ENCODE measurements at regions not wholly inside any gene's neighbourhood (a gene's known extent, or its start where the extent isn't known, plus 50 kb on each side); places are given as distances from the start of the nearest gene placed in this dataset.
"Not testable (repeated sequence)": the region's sequence is repeated elsewhere in the genome, so short reads cannot be mapped to it uniquely, and the experiment has no call there.

DNA sequence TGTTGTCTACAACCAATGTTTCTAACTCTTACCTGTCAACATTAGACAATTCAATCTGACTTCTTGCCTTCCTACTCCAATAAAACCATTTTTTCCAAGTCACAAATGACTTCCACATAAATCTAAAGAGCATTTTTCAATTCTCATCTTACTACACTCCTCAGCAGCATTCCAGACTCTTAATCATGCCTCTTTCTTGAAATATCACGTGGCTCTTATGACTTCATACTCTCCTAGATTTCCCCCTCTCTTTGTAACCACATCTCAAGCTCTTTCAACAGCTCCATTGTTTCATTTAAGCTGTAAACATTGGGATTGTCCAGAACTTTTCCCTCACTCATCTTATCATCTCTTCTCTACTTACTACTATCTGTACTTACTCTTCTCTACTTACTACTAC is 666.6 kb downstream of the TTLL7 start:
- not testable (repeated sequence) for H3K36me3 ChIP-seq (ENCODE audit: insufficient read depth, low read length); H3K27me3 ChIP-seq (ENCODE audit: insufficient read depth, low read length); H3K79me2 ChIP-seq (ENCODE audit: control insufficient read depth, insufficient read depth, low read length, unreplicated experiment); H2AFZ ChIP-seq (ENCODE audit: low read length, unreplicated experiment); H3K4me1 ChIP-seq (ENCODE audit: control insufficient read depth, insufficient read depth, low read length, unreplicated experiment); H3K4me3 ChIP-seq (ENCODE audit: low read depth, low read length); H3K27ac ChIP-seq (ENCODE audit: low read depth, low read length)

DNA sequence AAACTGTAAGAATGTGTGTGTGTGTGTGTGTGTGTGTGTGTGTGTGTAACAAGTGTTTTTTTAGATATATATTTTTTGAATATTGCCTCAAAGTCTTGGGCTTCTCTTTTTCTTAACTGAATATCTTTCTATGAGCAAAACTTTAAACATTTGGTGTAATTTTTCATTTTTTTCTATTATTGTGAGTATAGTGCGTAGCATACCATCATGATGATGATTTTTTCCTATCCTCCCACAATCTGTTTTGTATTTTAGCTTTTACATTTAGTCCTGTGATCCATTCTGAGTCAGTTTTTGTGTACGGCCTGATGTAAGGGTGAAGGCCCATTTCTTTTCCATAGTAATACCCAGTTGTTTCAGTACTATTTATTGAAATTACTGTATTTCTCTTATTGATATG is 680.6 kb downstream of the TTLL7 start:
- Histone ChIP-seq H3K4me3 (ENCODE audit: low read depth, low read length) (no peak overlapping the region), H3K79me2 (ENCODE audit: control insufficient read depth, insufficient read depth, low read length, unreplicated experiment) (no peaks in the 10 kb centered on the region), H2AFZ (ENCODE audit: low read length, unreplicated experiment) (no peak overlapping the region), H3K27me3 (ENCODE audit: insufficient read depth, low read length) (no peaks in the 10 kb centered on the region), H3K36me3 (ENCODE audit: insufficient read depth, low read length) (no peaks in the 10 kb centered on the region), H3K27ac (ENCODE audit: low read depth, low read length) (no peak overlapping the region), H3K4me1 (ENCODE audit: control insufficient read depth, insufficient read depth, low read length, unreplicated experiment) (no peaks in the 10 kb centered on the region)

DNA sequence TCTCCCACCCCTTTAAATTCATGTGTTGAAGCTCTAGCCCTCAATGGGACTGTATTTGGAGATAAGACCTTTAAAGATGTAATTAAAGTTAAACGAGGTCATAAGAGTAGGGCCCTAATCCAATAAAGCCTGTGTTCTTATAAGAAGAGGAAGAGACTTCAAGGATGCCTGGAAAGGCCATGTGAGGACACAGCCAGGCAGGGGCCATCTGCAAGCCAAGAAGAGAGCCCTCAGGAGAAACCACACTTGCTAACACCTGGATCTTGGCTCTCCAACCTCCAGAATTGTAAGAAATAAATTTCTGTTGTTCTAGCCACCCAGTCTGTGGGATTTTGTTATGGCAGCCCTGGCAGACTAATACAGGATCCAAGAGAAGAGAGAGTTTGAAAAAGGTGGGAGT is 683.5 kb downstream of the TTLL7 start:
- not testable (repeated sequence) for H3K27ac ChIP-seq (ENCODE audit: low read depth, low read length); H3K79me2 ChIP-seq (ENCODE audit: control insufficient read depth, insufficient read depth, low read length, unreplicated experiment); H3K27me3 ChIP-seq (ENCODE audit: insufficient read depth, low read length); H2AFZ ChIP-seq (ENCODE audit: low read length, unreplicated experiment); H3K36me3 ChIP-seq (ENCODE audit: insufficient read depth, low read length); H3K4me1 ChIP-seq (ENCODE audit: control insufficient read depth, insufficient read depth, low read length, unreplicated experiment); H3K4me3 ChIP-seq (ENCODE audit: low read depth, low read length)

DNA sequence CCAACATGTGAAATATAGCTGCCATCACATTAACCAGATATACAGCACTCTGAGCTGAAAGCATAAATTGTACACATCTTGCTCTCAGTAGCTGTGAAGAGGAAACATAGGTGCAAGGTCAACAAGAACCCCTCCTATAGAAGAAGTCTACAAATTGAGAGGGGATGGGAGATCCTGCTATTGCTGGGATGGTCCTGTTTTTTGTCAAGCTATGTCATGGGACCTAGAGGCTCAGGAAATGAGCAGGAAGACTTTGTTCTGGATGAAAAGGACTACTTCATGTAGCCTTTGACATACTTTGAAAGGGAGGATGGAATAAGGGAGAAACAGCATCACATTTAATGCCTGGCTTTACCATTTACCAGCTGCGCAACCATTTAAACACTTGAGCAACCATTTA is 688.8 kb downstream of the TTLL7 start:
- not testable (repeated sequence) for H3K36me3 ChIP-seq (ENCODE audit: insufficient read depth, low read length); H3K79me2 ChIP-seq (ENCODE audit: control insufficient read depth, insufficient read depth, low read length, unreplicated experiment); H3K4me1 ChIP-seq (ENCODE audit: control insufficient read depth, insufficient read depth, low read length, unreplicated experiment); H2AFZ ChIP-seq (ENCODE audit: low read length, unreplicated experiment); H3K27ac ChIP-seq (ENCODE audit: low read depth, low read length); H3K27me3 ChIP-seq (ENCODE audit: insufficient read depth, low read length); H3K4me3 ChIP-seq (ENCODE audit: low read depth, low read length)

DNA sequence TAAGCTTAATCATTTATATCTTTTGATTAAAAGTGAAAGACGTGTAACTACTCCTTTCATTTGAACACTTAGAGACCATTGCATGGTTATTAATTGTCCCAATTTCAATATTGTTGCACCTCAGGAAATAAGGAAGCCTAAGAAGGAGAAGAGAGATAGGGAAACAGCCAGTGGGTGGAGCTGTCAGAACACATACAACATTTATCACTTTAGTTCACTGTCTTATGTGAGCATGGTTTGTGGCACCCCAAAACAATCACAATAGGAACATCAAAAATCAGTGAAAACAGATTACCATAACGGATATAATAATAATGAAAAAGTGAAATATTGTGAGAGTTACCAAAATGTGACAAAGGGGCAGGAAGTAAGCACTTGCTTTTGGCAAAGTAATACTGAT is 689.9 kb downstream of the TTLL7 start:
- H3K4me3 ChIP-seq (ENCODE audit: low read depth, low read length); H3K79me2 ChIP-seq (ENCODE audit: control insufficient read depth, insufficient read depth, low read length, unreplicated experiment); H3K27me3 ChIP-seq (ENCODE audit: insufficient read depth, low read length): not testable (repeated sequence)

DNA sequence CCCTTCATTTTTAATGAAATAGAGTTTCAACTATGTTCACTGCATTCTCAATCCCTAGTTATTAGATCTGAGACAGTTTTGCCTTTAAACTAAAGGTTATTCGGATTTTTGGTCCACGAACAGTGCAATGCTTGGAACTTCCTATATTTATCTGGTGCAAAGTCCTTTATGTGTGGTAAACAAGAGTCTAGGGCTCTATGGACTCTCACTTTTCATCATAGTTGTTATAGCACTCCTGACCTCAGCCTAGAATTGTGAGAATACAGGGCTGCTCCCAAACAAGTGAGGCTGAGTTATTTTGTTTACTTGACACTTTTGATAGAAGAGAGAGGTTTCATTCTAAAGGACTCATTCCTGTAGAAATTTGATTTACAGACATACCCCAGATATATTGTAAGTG is 692.1 kb downstream of the TTLL7 start:
- not testable (repeated sequence) for H3K79me2 ChIP-seq (ENCODE audit: control insufficient read depth, insufficient read depth, low read length, unreplicated experiment); H3K27me3 ChIP-seq (ENCODE audit: insufficient read depth, low read length); H3K27ac ChIP-seq (ENCODE audit: low read depth, low read length); H3K4me3 ChIP-seq (ENCODE audit: low read depth, low read length); H3K36me3 ChIP-seq (ENCODE audit: insufficient read depth, low read length); H3K4me1 ChIP-seq (ENCODE audit: control insufficient read depth, insufficient read depth, low read length, unreplicated experiment); H2AFZ ChIP-seq (ENCODE audit: low read length, unreplicated experiment)

More for the DNA sequence above, 689.9 kb downstream of the TTLL7 start:
- H2AFZ ChIP-seq (ENCODE audit: low read length, unreplicated experiment); H3K27ac ChIP-seq (ENCODE audit: low read depth, low read length); H3K36me3 ChIP-seq (ENCODE audit: insufficient read depth, low read length); H3K4me1 ChIP-seq (ENCODE audit: control insufficient read depth, insufficient read depth, low read length, unreplicated experiment): not testable (repeated sequence)

DNA sequence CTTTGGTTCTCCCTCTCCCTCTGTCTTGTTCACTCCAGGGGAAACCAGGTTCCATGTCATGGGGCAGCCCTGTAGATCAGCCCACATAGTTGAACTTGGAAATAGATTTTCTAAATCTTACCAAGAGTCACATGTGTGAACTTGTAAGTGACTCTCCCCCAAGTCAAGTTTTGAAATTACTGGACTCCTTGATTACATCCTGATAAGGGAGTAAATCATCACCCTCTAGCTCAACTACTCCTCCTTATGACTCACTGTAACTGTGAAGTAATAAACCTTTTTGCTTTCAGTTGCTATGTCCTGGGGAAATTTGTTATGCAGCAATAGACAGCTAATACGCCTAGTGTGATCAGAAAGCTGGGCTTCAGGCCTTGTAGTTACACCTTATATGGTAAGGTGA is 703.3 kb downstream of the TTLL7 start:
- not testable (repeated sequence) for H3K79me2 ChIP-seq (ENCODE audit: control insufficient read depth, insufficient read depth, low read length, unreplicated experiment); H3K4me3 ChIP-seq (ENCODE audit: low read depth, low read length); H3K27me3 ChIP-seq (ENCODE audit: insufficient read depth, low read length); H3K27ac ChIP-seq (ENCODE audit: low read depth, low read length); H3K4me1 ChIP-seq (ENCODE audit: control insufficient read depth, insufficient read depth, low read length, unreplicated experiment); H2AFZ ChIP-seq (ENCODE audit: low read length, unreplicated experiment); H3K36me3 ChIP-seq (ENCODE audit: insufficient read depth, low read length)

DNA sequence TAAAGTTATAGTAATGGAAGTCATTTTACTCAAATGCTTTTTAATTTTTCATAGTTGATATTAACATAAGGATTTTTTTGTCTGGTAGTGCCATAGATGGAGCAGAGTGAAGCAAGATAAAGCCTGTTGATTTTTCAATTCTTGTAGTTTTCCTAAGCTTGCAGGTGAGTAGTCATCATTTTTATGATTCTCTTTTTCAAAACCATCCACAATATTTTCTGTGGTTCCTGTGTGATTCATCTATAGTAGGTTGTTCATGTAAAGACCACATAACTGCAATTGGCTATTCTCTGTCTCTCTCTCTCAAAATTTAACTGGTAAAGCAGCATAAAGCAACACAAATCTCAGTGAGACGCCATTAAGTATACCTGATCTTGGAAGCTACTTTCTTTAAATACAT is 711.5 kb downstream of the TTLL7 start:
- H2AFZ ChIP-seq (ENCODE audit: low read length, unreplicated experiment); H3K27ac ChIP-seq (ENCODE audit: low read depth, low read length); H3K36me3 ChIP-seq (ENCODE audit: insufficient read depth, low read length); H3K79me2 ChIP-seq (ENCODE audit: control insufficient read depth, insufficient read depth, low read length, unreplicated experiment); H3K27me3 ChIP-seq (ENCODE audit: insufficient read depth, low read length); H3K4me1 ChIP-seq (ENCODE audit: control insufficient read depth, insufficient read depth, low read length, unreplicated experiment); H3K4me3 ChIP-seq (ENCODE audit: low read depth, low read length): not testable (repeated sequence)

DNA sequence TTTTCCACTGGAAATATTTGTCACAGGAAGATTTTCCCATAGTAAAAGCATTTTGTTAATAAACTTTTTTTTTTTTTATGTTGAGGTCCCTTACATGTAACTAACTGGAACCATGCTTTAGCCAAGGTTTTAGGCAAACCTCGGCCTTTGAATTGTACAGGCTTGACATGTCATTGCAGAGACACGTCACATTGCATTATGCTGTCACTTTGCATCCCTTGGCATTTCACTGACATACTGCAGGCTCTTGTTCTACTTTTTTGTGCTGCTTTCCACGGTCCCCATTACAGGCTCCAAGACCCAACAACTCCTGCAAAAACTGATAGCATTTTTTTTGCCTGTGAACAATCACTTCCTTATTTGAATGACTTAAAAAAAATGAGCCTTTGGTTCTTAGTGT is 724.3 kb downstream of the TTLL7 start:
- H3K79me2 ChIP-seq (ENCODE audit: control insufficient read depth, insufficient read depth, low read length, unreplicated experiment); H3K27ac ChIP-seq (ENCODE audit: low read depth, low read length); H3K27me3 ChIP-seq (ENCODE audit: insufficient read depth, low read length); H2AFZ ChIP-seq (ENCODE audit: low read length, unreplicated experiment); H3K4me3 ChIP-seq (ENCODE audit: low read depth, low read length); H3K4me1 ChIP-seq (ENCODE audit: control insufficient read depth, insufficient read depth, low read length, unreplicated experiment); H3K36me3 ChIP-seq (ENCODE audit: insufficient read depth, low read length): not testable (repeated sequence)

DNA sequence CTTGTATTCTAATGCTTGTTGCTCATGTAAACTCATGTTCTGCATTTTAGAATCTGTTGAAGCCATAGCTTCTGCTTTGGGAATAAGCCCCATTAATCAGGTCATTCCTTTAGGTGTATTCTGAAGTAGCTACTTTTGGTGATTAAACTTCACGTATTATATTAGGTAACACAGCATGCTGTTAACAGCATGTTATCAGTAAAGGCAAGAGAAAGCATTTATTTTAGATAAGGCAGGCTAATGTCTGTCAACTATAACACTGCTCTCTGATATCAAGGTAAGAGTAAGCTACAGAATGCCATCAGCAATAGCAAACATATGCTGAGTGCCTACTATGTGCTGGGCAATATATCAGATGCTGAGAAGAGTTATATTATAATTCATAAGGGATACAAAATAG is 726.4 kb downstream of the TTLL7 start:
- H2AFZ ChIP-seq (ENCODE audit: low read length, unreplicated experiment); H3K4me3 ChIP-seq (ENCODE audit: low read depth, low read length); H3K36me3 ChIP-seq (ENCODE audit: insufficient read depth, low read length); H3K79me2 ChIP-seq (ENCODE audit: control insufficient read depth, insufficient read depth, low read length, unreplicated experiment); H3K27ac ChIP-seq (ENCODE audit: low read depth, low read length); H3K4me1 ChIP-seq (ENCODE audit: control insufficient read depth, insufficient read depth, low read length, unreplicated experiment); H3K27me3 ChIP-seq (ENCODE audit: insufficient read depth, low read length): not testable (repeated sequence)

DNA sequence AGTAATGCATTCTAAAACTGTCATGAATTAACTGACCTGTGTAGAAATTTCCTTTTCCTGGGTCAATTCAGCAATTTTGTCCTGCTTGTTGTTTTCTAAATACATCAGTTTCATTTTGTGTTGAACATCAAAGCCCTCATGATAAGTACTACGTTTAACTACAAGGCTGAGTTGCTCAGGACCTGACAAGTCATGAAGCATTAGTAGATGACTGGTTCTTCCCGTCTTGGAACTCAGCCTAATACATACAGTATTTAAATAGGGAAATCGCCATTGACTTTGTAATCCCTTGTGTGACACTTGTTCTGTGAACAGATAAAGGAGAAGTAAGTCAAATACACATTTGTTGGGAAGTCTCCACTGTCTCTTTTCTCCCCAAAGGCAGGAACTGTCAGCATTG is 727.1 kb downstream of the TTLL7 start:
- not testable (repeated sequence) for H3K36me3 ChIP-seq (ENCODE audit: insufficient read depth, low read length); H2AFZ ChIP-seq (ENCODE audit: low read length, unreplicated experiment); H3K4me3 ChIP-seq (ENCODE audit: low read depth, low read length); H3K79me2 ChIP-seq (ENCODE audit: control insufficient read depth, insufficient read depth, low read length, unreplicated experiment); H3K27ac ChIP-seq (ENCODE audit: low read depth, low read length); H3K4me1 ChIP-seq (ENCODE audit: control insufficient read depth, insufficient read depth, low read length, unreplicated experiment); H3K27me3 ChIP-seq (ENCODE audit: insufficient read depth, low read length)

DNA sequence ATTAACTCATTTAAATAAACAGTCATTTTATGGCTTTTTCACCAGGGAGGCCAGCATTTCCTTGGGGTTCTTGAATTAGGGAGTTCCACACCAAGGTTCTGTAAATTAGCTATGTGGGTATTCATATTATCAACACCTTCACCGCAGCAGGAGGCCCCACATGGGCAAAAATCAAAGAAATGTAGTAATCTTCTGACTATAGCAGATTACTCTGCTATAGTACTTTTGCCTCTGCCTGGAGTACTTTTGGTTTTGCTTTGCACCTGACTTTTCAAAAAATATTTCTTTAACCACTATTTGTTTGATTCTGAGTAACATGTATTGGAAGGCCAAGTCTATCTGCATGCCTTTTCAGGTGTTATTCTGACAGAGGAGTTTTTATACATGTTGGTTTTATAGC is 728.1 kb downstream of the TTLL7 start:
- H3K27ac ChIP-seq (ENCODE audit: low read depth, low read length); H3K4me3 ChIP-seq (ENCODE audit: low read depth, low read length); H3K79me2 ChIP-seq (ENCODE audit: control insufficient read depth, insufficient read depth, low read length, unreplicated experiment); H2AFZ ChIP-seq (ENCODE audit: low read length, unreplicated experiment); H3K36me3 ChIP-seq (ENCODE audit: insufficient read depth, low read length); H3K27me3 ChIP-seq (ENCODE audit: insufficient read depth, low read length); H3K4me1 ChIP-seq (ENCODE audit: control insufficient read depth, insufficient read depth, low read length, unreplicated experiment): not testable (repeated sequence)

Data from ACC112 (cell line).